ENCODE measurements at regions not wholly inside any gene's neighbourhood (a gene's known extent, or its start where the extent isn't known, plus 50 kb on each side); places are given as distances from the start of the nearest gene placed in this dataset.

DNA sequence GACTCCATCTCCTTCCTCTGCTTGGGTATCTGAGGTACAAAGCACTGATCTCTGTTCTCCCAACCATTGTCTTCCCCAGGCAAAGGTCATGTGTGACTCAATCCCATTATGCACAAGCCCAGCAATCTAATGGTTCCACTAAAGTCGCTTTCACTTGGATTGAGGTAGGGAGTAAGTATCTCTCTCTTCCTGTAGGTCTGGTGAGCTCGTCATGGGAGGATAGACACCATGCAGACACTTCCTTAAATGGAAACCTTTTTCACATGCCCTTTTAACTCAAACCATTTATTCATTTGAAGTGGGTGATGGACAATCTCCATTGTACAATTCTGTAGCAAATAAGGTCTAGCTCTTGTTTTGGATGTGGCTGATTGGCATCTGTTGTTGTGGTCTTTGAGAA is 245.2 kb upstream of the CLNK start:
- TF ChIP-seq, protein P1, sequence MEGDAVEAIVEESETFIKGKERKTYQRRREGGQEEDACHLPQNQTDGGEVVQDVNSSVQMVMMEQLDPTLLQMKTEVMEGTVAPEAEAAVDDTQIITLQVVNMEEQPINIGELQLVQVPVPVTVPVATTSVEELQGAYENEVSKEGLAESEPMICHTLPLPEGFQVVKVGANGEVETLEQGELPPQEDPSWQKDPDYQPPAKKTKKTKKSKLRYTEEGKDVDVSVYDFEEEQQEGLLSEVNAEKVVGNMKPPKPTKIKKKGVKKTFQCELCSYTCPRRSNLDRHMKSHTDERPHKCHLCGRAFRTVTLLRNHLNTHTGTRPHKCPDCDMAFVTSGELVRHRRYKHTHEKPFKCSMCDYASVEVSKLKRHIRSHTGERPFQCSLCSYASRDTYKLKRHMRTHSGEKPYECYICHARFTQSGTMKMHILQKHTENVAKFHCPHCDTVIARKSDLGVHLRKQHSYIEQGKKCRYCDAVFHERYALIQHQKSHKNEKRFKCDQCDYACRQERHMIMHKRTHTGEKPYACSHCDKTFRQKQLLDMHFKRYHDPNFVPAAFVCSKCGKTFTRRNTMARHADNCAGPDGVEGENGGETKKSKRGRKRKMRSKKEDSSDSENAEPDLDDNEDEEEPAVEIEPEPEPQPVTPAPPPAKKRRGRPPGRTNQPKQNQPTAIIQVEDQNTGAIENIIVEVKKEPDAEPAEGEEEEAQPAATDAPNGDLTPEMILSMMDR (IDR thresholded peaks at IDR 0.05; ENCODE audit: insufficient read depth, low read length), result no peak
- TF ChIP-seq POLR2AphosphoS5 (IDR thresholded peaks at IDR 0.05; ENCODE audit: low read depth) (no peak), GABPA (IDR thresholded peaks at IDR 0.05; ENCODE audit: low read depth) (no peak), SPI1 (IDR thresholded peaks at IDR 0.05; ENCODE audit: borderline replicate concordance, low read depth) (no peak)
- TF ChIP-seq, protein P2, sequence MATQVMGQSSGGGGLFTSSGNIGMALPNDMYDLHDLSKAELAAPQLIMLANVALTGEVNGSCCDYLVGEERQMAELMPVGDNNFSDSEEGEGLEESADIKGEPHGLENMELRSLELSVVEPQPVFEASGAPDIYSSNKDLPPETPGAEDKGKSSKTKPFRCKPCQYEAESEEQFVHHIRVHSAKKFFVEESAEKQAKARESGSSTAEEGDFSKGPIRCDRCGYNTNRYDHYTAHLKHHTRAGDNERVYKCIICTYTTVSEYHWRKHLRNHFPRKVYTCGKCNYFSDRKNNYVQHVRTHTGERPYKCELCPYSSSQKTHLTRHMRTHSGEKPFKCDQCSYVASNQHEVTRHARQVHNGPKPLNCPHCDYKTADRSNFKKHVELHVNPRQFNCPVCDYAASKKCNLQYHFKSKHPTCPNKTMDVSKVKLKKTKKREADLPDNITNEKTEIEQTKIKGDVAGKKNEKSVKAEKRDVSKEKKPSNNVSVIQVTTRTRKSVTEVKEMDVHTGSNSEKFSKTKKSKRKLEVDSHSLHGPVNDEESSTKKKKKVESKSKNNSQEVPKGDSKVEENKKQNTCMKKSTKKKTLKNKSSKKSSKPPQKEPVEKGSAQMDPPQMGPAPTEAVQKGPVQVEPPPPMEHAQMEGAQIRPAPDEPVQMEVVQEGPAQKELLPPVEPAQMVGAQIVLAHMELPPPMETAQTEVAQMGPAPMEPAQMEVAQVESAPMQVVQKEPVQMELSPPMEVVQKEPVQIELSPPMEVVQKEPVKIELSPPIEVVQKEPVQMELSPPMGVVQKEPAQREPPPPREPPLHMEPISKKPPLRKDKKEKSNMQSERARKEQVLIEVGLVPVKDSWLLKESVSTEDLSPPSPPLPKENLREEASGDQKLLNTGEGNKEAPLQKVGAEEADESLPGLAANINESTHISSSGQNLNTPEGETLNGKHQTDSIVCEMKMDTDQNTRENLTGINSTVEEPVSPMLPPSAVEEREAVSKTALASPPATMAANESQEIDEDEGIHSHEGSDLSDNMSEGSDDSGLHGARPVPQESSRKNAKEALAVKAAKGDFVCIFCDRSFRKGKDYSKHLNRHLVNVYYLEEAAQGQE (IDR thresholded peaks at IDR 0.05; ENCODE audit: insufficient replicate concordance, low read depth), result no peak
